Smooth muscle cell (in vitro differentiated cells): ENCODE measurements at regions not wholly inside any gene's neighbourhood (a gene's known extent, or its start where the extent isn't known, plus 50 kb on each side); places are given as distances from the start of the nearest gene placed in this dataset.
A peak's percentile ranks its signal among the peaks of the same experiment; 100 is the strongest.

Experiments used
- DNase-seq: peaks from one replicate; lab custom pipeline; 2025; ENCODE audit not compliant: unreplicated experiment; lab: John Stamatoyannopoulos, UW
- H2AFZ ChIP-seq: fragments of 200-600 bp; sonication (generic); 2 replicates; pipeline ENCODE4 v1.6.0; 2016; ENCODE audit warnings: antibody characterized with exemption, low read depth, mild to moderate bottlenecking
- H3F3A ChIP-seq: fragments of 200-600 bp; sonication (generic); 2 replicates; pipeline ENCODE4 v1.6.0; 2017; ENCODE audit warnings: antibody characterized with exemption, low read depth
- H3K27ac ChIP-seq: fragments of 200-600 bp; sonication (generic); 2 replicates; pipeline ENCODE4 v1.5.1; 2016; ENCODE audit warnings: low read depth, mild to moderate bottlenecking
- H3K27me3 ChIP-seq: fragments of 200-600 bp; sonication (generic); 2 replicates; pipeline ENCODE4 v1.6.1; 2016; ENCODE audit warnings: low read depth, mild to moderate bottlenecking
- H3K36me3 ChIP-seq: fragments of 200-600 bp; sonication (generic); 2 replicates; pipeline ENCODE4 v1.5.1; 2016; ENCODE audit warnings: low read depth
- H3K4me1 ChIP-seq: fragments of 200-600 bp; sonication (generic); 2 replicates; pipeline ENCODE4 v1.5.1; 2016; ENCODE audit warnings: low read depth
- H3K4me2 ChIP-seq: fragments of 200-600 bp; sonication (generic); 2 replicates; pipeline ENCODE4 v1.6.0; 2016; ENCODE audit warnings: mild to moderate bottlenecking
- H3K4me3 ChIP-seq: fragments of 200-600 bp; sonication (generic); 2 replicates; pipeline ENCODE4 v1.5.1; 2016; ENCODE audit warnings: mild to moderate bottlenecking
- H3K79me2 ChIP-seq: fragments of 200-600 bp; sonication (generic); 2 replicates; pipeline ENCODE4 v1.6.0; 2016; ENCODE audit warnings: low read depth, mild to moderate bottlenecking
- H3K9ac ChIP-seq: fragments of 200-600 bp; sonication (generic); 2 replicates; pipeline ENCODE4 v1.6.0; 2016; ENCODE audit warnings: low read depth
- H3K9me3 ChIP-seq: fragments of 200-600 bp; sonication (generic); replicated peaks from 2 replicates; pipeline ENCODE4 v1.5.1; 2016; ENCODE audit warnings: low read depth
- H4K20me1 ChIP-seq: fragments of 200-600 bp; sonication (generic); 2 replicates; pipeline ENCODE4 v1.6.0; 2016; ENCODE audit warnings: low read depth
- WGBS: methylation state at CpG from one replicate; pipeline ENCODE4 v1.1.7; 2016; ENCODE audit warnings: low lambda C conversion rate; 5-methylcytosine and 5-hydroxymethylcytosine counted together
- TF ChIP-seq, protein P1 (sequence below): fragments of 200-600 bp; sonication (generic); IDR thresholded peaks from 2 replicates; pipeline ENCODE4 v1.5.1; 2017; ENCODE audit warnings: borderline replicate concordance, mild to moderate bottlenecking, antibody characterized with exemption; ENCODE audit not compliant: insufficient read depth, poor library complexity, severe bottlenecking

DNA sequence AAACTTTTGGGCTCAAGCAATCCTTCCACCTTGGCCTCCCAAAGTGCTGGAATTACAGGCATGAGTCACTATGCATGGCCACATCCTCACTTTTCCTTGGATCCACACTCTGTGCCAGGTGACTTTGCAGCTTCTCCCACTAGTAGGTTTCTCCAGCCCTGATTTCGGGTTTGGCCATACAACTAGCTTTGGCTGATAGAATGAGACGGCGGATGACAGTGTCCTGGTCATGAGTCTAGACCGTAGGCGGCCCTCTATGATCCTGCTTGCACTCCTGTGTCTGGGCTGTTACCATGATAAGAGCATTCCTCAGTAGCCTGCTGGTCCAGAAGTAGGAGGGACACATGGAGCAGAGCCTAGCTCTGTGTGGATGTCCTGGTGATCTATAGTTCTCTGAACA is 112.5 kb upstream of the KL start:
- no peak for DNase-seq
- H3K4me2 ChIP-seq: peak overlapping the region; percentile 33
- TF ChIP-seq, protein P1, sequence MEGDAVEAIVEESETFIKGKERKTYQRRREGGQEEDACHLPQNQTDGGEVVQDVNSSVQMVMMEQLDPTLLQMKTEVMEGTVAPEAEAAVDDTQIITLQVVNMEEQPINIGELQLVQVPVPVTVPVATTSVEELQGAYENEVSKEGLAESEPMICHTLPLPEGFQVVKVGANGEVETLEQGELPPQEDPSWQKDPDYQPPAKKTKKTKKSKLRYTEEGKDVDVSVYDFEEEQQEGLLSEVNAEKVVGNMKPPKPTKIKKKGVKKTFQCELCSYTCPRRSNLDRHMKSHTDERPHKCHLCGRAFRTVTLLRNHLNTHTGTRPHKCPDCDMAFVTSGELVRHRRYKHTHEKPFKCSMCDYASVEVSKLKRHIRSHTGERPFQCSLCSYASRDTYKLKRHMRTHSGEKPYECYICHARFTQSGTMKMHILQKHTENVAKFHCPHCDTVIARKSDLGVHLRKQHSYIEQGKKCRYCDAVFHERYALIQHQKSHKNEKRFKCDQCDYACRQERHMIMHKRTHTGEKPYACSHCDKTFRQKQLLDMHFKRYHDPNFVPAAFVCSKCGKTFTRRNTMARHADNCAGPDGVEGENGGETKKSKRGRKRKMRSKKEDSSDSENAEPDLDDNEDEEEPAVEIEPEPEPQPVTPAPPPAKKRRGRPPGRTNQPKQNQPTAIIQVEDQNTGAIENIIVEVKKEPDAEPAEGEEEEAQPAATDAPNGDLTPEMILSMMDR: no peak
- WGBS: 30% methylated on average over 5 of the region's 5 CpGs
- no peak overlapping the region for H2AFZ ChIP-seq
- H3K9me3 ChIP-seq: no peaks in the 10 kb centered on the region
- H4K20me1 ChIP-seq: no peaks in the 10 kb centered on the region
- H3K9ac ChIP-seq: peak overlapping the region; percentile 87
- H3K4me1 ChIP-seq: no peaks in the 10 kb centered on the region
- H3K27me3 ChIP-seq: no peaks in the 10 kb centered on the region
- no peaks in the 10 kb centered on the region for H3K36me3 ChIP-seq
- no peak overlapping the region for H3K4me3 ChIP-seq
- H3K27ac ChIP-seq: peak overlapping the region; percentile 95
- H3K79me2 ChIP-seq: no peaks in the 10 kb centered on the region
- H3F3A ChIP-seq: peaks cover 18% of the 10 kb centered on the region

DNA sequence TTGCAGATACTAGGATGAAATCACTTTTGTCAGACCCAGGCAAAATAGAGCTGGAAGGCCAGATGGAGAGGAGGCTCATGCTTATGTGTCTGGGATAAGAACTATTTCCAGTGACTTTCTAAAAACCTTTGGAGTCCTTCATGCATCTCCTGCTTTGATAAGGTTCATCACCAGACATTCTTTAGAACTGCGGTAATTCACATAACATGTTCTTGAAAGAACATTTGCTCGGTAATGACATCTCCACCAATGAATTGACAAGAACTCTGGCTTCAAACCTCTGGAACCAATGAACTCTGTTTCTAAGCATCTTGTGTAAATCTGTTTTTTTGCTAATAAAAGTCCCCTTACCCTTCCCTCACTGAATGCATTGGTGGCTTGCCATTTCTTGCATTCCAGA is 112.0 kb upstream of the KL start:
- no peaks in the 10 kb centered on the region for H4K20me1 ChIP-seq
- 26% methylated on average over 2 of the region's 2 CpGs for WGBS
- H3K79me2 ChIP-seq: no peaks in the 10 kb centered on the region

DNA sequence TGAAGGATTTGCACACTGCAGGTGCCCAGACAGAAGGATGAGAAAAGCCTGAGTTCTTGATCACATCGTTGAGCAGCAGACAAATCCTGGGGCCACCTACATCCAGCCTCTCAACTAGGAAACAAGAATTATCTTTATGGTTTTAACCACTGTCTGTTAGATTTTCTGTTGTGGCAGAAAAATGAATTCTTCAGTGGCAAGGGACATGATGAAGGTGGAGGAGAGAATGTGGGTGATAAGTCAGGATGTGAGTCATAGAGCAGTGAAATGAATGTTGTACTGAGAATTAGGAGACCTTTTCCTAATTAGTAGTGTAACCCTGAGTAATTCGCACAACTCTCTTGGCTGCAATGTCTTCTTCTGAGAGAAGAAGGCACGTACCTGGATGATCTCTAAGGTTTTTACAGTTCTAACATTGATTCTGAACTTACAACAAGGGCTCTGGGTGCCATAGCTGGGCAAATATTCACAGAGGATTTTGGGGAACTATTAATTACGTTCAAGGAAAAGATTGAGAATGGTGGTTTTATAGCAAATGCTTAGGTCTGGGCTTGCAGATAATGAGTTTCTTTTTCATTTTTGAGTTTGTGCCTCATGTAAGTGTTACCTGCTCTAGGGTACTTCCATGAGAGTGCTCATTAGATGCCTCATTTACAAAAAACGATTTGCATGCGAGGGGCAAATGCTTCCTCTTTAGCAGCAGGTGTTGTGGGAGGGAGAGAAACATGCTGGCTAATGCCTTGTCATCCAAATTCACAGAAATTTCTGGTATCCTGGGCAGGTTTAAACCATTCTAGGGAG is 111.0 kb upstream of the KL start:
- peak overlapping the region; percentile 47 for H3K4me2 ChIP-seq
- H3K36me3 ChIP-seq: no peaks in the 10 kb centered on the region
- H3F3A ChIP-seq: peaks cover 18% of the 10 kb centered on the region
- H3K4me1 ChIP-seq: no peaks in the 10 kb centered on the region
- H3K79me2 ChIP-seq: no peaks in the 10 kb centered on the region
- H3K9ac ChIP-seq: peak overlapping the region; percentile 52
- H3K27me3 ChIP-seq: no peaks in the 10 kb centered on the region
- H2AFZ ChIP-seq: no peak overlapping the region
- WGBS: 54% methylated on average over 6 of the region's 6 CpGs
- DNase-seq: no peak
- no peaks in the 10 kb centered on the region for H4K20me1 ChIP-seq
- peak overlapping the region; percentile 95 for H3K27ac ChIP-seq
- H3K4me3 ChIP-seq: no peak overlapping the region
- TF ChIP-seq, protein P1: no peak
- H3K9me3 ChIP-seq: no peaks in the 10 kb centered on the region

More for the DNA sequence above, 112.0 kb upstream of the KL start:
- no peak overlapping the region for H2AFZ ChIP-seq
- H3F3A ChIP-seq: peaks cover 18% of the 10 kb centered on the region
- H3K9ac ChIP-seq: peak overlapping the region; percentile 52
- no peak for DNase-seq
- TF ChIP-seq, protein P1: no peak
- peak overlapping the region; percentile 95 for H3K27ac ChIP-seq
- no peak overlapping the region for H3K4me3 ChIP-seq
- H3K36me3 ChIP-seq: no peaks in the 10 kb centered on the region
- peak overlapping the region; percentile 33 for H3K4me2 ChIP-seq
- H3K4me1 ChIP-seq: no peaks in the 10 kb centered on the region
- no peaks in the 10 kb centered on the region for H3K27me3 ChIP-seq
- H3K9me3 ChIP-seq: no peaks in the 10 kb centered on the region

DNA sequence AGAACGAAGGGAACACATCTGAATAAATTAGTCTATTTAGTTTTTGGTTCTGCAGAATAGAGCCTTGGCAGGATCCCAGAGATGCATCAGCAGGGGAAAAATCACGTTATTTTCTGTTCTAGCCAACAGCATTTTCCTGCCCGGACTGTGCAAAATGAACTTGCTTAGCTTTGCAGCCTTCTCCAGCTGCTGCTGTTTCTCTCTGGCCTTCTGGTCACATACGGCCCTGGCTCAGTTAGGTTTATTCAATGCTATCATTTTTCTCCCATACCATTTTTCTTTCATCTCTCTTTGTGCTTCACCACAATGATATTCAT is 110.4 kb upstream of the KL start:
- no peak for DNase-seq
- Histone ChIP-seq H4K20me1 (no peaks in the 10 kb centered on the region), H3K9me3 (no peaks in the 10 kb centered on the region), H2AFZ (no peak overlapping the region), H3K4me2 (peak overlapping the region; percentile 47), H3K4me1 (no peaks in the 10 kb centered on the region), H3K27ac (peak overlapping the region; percentile 95), H3K4me3 (no peak overlapping the region), H3F3A (peaks cover 18% of the 10 kb centered on the region), H3K36me3 (no peaks in the 10 kb centered on the region), H3K79me2 (no peaks in the 10 kb centered on the region), H3K27me3 (no peaks in the 10 kb centered on the region), H3K9ac (no peak overlapping the region)
- 53% methylated on average over 4 of the region's 4 CpGs for WGBS
- TF ChIP-seq, protein P1: no peak
